VCaP (cell line): ENCODE measurements at regions not wholly inside any gene's neighbourhood (a gene's known extent, or its start where the extent isn't known, plus 50 kb on each side); places are given as distances from the start of the nearest gene placed in this dataset.

Source experiments
- H3K27ac ChIP-seq: fragments of 450-650 bp; 2 replicates; pipeline ENCODE4 v1.5.1; 2017
- TF ChIP-seq, protein P1 (sequence below): fragments of 450-650 bp; conservative IDR thresholded peaks from 2 replicates; pipeline ENCODE4 v1.5.1; 2017; ENCODE audit warnings: mild to moderate bottlenecking, moderate library complexity

DNA sequence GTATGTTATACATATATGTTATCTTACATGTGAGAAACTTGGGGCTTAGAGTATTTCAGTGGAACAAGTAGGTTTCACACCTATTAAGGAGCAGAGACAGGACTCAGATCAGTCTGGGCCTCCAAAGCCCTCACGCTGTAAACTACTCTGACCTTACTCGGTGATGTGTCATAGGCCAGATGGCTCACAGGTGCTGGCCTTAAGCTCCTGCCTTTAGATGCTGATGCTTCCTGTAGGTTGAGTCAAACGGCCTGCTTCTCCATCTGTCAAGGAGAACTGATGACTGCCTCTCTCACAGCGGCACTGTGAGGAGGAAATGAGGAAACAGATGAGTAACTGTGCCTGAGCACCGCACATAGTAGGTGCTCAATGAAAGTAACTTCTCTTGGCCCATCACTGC, 312.6 kb upstream of the COBL start:
- H3K27ac ChIP-seq, result no peak overlapping the region
- TF ChIP-seq, protein P1, sequence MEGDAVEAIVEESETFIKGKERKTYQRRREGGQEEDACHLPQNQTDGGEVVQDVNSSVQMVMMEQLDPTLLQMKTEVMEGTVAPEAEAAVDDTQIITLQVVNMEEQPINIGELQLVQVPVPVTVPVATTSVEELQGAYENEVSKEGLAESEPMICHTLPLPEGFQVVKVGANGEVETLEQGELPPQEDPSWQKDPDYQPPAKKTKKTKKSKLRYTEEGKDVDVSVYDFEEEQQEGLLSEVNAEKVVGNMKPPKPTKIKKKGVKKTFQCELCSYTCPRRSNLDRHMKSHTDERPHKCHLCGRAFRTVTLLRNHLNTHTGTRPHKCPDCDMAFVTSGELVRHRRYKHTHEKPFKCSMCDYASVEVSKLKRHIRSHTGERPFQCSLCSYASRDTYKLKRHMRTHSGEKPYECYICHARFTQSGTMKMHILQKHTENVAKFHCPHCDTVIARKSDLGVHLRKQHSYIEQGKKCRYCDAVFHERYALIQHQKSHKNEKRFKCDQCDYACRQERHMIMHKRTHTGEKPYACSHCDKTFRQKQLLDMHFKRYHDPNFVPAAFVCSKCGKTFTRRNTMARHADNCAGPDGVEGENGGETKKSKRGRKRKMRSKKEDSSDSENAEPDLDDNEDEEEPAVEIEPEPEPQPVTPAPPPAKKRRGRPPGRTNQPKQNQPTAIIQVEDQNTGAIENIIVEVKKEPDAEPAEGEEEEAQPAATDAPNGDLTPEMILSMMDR, result no peak

- TF ChIP-seq, protein P1, result no peak
- H3K27ac ChIP-seq, result no peak overlapping the region
Observed at GRCh38 chr7:51621956-51622355, 305.3 kb upstream of the COBL start.

- TF ChIP-seq, protein P1, result no peak
- no peak overlapping the region for H3K27ac ChIP-seq
Observed at GRCh38 chr7:51620706-51621105, 304.1 kb upstream of the COBL start.

GRCh38 chr7:51619880-51620279, 303.3 kb upstream of the COBL start:
- TF ChIP-seq, protein P1, result no peak

GRCh38 chr7:51617686-51618085, 301.1 kb upstream of the COBL start:
- no peak overlapping the region for H3K27ac ChIP-seq
- TF ChIP-seq, protein P1, result no peak

More at GRCh38 chr7:51619880-51620279, 303.3 kb upstream of the COBL start:
- no peak overlapping the region for H3K27ac ChIP-seq

DNA sequence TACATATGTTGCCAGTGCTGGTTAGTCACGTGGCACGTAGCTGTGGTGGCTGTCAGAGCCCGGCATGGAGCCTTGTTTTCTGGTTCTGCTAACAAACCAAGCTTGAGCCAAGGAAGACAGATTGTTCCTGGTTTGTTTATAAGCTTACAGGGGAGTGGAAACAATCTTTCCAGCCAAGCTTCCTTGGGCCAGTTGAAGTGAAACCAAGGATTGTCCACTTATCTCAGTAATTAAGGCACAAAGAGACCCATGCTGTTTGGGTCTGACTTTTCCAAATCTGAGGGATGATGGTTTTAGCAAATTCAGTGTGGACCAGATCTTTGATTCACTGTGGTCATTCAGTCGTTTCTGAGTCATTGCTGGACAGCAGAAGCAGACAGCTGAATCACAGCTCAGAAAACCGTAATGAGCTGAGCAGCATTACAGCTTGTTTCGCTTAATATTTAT, 297.3 kb upstream of the COBL start:
- peak overlapping the region; percentile 54 for H3K27ac ChIP-seq
- TF ChIP-seq, protein P1, result no peak

GRCh38 chr7:51611937-51612336, 295.3 kb upstream of the COBL start:
- no peak overlapping the region for H3K27ac ChIP-seq
- TF ChIP-seq, protein P1, result no peak

- TF ChIP-seq, protein P1, result no peak
- H3K27ac ChIP-seq, result peak overlapping the region; percentile 82
Observed at GRCh38 chr7:51607447-51607846, 290.8 kb upstream of the COBL start.
